ENCODE measurements at regions not wholly inside any gene's neighbourhood (a gene's known extent, or its start where the extent isn't known, plus 50 kb on each side); places are given as distances from the start of the nearest gene placed in this dataset.

DNA sequence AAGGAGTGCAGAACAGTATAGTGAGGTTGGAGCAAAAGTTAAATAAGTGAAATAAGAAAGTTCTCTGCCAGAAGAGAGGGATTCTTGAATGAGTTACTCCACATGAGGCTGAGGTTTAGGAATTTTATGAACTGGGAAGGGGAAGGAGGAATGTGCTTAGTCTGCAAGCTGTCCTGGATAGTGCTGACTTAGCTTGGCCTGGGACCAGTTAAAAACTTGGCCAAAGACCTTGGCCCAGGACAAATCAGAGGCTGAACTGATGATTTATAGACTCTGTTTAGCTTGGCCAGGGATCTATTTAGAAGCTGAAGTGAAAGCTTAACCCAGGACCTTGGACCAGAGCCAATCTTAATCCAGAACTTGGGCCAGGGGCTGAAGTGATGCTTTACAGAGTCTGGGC lies 244.4 kb upstream of the RBMY1B start:
- Histone ChIP-seq H3K4me3 (ENCODE audit: low read length in 2 of 2) (no peak overlapping the region), H3K27ac (ENCODE audit: low read length) (no peak overlapping the region), H3K27me3 (ENCODE audit: control insufficient read depth in 1 of 2, insufficient read depth in 2 of 2, low read length in 2 of 2) (no peaks in the 10 kb centered on the region), H3K9me3 (ENCODE audit: control insufficient read depth in 2 of 2, low read length in 2 of 2) (no peaks in the 10 kb centered on the region), H3K4me1 (ENCODE audit: control insufficient read depth, insufficient read depth, low read length) (no peaks in the 10 kb centered on the region), H3K36me3 (ENCODE audit: control insufficient read depth in 2 of 2, insufficient read depth in 2 of 2, low read length in 2 of 2) (no peaks in the 10 kb centered on the region), H3K9ac (ENCODE audit: low read length in 2 of 2) (no peak overlapping the region)

GRCh38 chrY:21267164-21267563 lies 244.0 kb upstream of the RBMY1B start:
- H3K27ac ChIP-seq (ENCODE audit: low read length), result no peak overlapping the region
- no peaks in the 10 kb centered on the region for H3K9me3 ChIP-seq (ENCODE audit: control insufficient read depth in 2 of 2, low read length in 2 of 2)
- no peak overlapping the region for H3K4me3 ChIP-seq (ENCODE audit: low read length in 2 of 2)
- H3K4me1 ChIP-seq (ENCODE audit: control insufficient read depth, insufficient read depth, low read length), result no peaks in the 10 kb centered on the region
- H3K27me3 ChIP-seq (ENCODE audit: control insufficient read depth in 1 of 2, insufficient read depth in 2 of 2, low read length in 2 of 2), result no peaks in the 10 kb centered on the region
- no peaks in the 10 kb centered on the region for H3K36me3 ChIP-seq (ENCODE audit: control insufficient read depth in 2 of 2, insufficient read depth in 2 of 2, low read length in 2 of 2)
- no peak overlapping the region for H3K9ac ChIP-seq (ENCODE audit: low read length in 2 of 2)

DNA sequence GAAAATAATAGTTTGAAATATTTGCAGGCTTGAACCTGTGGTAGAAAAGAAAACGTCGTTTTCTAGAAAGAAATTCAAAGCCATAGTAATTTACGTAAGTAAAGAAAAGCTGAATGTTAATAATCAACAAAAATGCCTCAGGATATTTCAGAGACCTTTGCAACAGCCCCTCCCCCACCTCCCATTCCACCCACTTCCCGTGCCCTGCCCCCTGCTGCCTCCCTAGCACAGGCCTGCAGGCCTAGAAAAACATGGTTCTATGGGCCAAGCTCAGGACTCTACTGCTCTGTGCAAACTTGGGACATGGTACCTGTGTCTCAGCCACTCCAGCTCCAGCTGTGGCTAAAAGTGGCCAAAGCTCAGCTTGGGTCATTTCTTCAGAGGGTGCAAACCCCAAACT lies 223.4 kb upstream of the RBMY1B start:
- H3K9me3 ChIP-seq (ENCODE audit: control insufficient read depth in 2 of 2, low read length in 2 of 2), result no peaks in the 10 kb centered on the region
- H3K9ac ChIP-seq (ENCODE audit: low read length in 2 of 2), result no peak overlapping the region
- no peak overlapping the region for H3K27ac ChIP-seq (ENCODE audit: low read length)
- no peaks in the 10 kb centered on the region for H3K36me3 ChIP-seq (ENCODE audit: control insufficient read depth in 2 of 2, insufficient read depth in 2 of 2, low read length in 2 of 2)
- no peak overlapping the region for H3K4me3 ChIP-seq (ENCODE audit: low read length in 2 of 2)
- H3K27me3 ChIP-seq (ENCODE audit: control insufficient read depth in 1 of 2, insufficient read depth in 2 of 2, low read length in 2 of 2), result no peaks in the 10 kb centered on the region
- no peaks in the 10 kb centered on the region for H3K4me1 ChIP-seq (ENCODE audit: control insufficient read depth, insufficient read depth, low read length)

DNA sequence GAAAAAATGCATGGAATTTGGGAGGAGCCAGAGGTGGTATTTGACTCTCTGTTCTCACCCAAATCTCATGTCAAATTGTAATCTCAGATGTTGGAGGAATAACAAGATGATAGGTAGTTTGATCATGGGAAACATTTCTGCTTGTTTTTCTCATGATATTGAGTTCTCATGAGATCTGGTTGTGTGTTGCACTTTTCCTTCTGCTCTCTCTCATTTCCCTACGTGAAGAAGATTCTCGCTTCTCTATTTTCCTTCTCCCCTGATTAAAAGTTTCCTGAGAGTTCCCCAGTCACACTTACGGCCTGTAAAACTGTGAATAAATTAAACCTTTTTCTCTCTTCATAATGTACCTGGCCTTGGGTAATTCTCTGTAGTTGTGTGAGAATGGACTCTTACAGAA lies 222.2 kb upstream of the RBMY1B start:
- Histone ChIP-seq H3K4me3 (ENCODE audit: low read length in 2 of 2) (no peak overlapping the region), H3K9me3 (ENCODE audit: control insufficient read depth in 2 of 2, low read length in 2 of 2) (no peaks in the 10 kb centered on the region), H3K4me1 (ENCODE audit: control insufficient read depth, insufficient read depth, low read length) (no peaks in the 10 kb centered on the region), H3K36me3 (ENCODE audit: control insufficient read depth in 2 of 2, insufficient read depth in 2 of 2, low read length in 2 of 2) (no peaks in the 10 kb centered on the region), H3K27ac (ENCODE audit: low read length) (no peak overlapping the region), H3K9ac (ENCODE audit: low read length in 2 of 2) (no peak overlapping the region), H3K27me3 (ENCODE audit: control insufficient read depth in 1 of 2, insufficient read depth in 2 of 2, low read length in 2 of 2) (no peaks in the 10 kb centered on the region)

GRCh38 chrY:21295206-21295605 lies 215.9 kb upstream of the RBMY1B start:
- Histone ChIP-seq H3K36me3 (ENCODE audit: control insufficient read depth in 2 of 2, insufficient read depth in 2 of 2, low read length in 2 of 2) (no peaks in the 10 kb centered on the region), H3K9ac (ENCODE audit: low read length in 2 of 2) (no peak overlapping the region), H3K4me1 (ENCODE audit: control insufficient read depth, insufficient read depth, low read length) (no peaks in the 10 kb centered on the region), H3K9me3 (ENCODE audit: control insufficient read depth in 2 of 2, low read length in 2 of 2) (no peaks in the 10 kb centered on the region), H3K4me3 (ENCODE audit: low read length in 2 of 2) (no peak overlapping the region), H3K27ac (ENCODE audit: low read length) (no peak overlapping the region), H3K27me3 (ENCODE audit: control insufficient read depth in 1 of 2, insufficient read depth in 2 of 2, low read length in 2 of 2) (no peaks in the 10 kb centered on the region)

DNA sequence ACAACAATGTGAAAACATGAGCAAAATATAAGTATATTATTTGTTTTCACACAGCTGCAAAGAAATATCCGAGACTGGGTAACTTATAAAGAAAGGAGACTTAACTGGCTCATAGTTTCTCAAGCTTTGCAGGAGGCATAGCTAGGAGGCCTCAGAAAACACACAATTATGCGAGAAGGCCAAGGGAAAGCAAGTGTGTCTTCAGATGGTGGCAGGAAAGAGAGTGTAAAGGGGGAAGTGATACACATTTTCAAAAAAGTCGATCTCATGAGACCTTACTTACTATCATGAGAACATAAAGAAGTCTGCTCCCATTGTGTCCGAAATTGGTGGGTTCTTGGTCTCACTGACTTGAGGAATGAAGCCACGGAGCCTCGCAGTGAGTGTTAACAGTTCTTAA lies 208.9 kb upstream of the RBMY1B start:
- no peak overlapping the region for H3K27ac ChIP-seq (ENCODE audit: low read length)
- H3K4me3 ChIP-seq (ENCODE audit: low read length in 2 of 2), result no peak overlapping the region
- no peaks in the 10 kb centered on the region for H3K4me1 ChIP-seq (ENCODE audit: control insufficient read depth, insufficient read depth, low read length)
- no peaks in the 10 kb centered on the region for H3K9me3 ChIP-seq (ENCODE audit: control insufficient read depth in 2 of 2, low read length in 2 of 2)
- H3K9ac ChIP-seq (ENCODE audit: low read length in 2 of 2), result no peak overlapping the region
- no peaks in the 10 kb centered on the region for H3K27me3 ChIP-seq (ENCODE audit: control insufficient read depth in 1 of 2, insufficient read depth in 2 of 2, low read length in 2 of 2)
- no peaks in the 10 kb centered on the region for H3K36me3 ChIP-seq (ENCODE audit: control insufficient read depth in 2 of 2, insufficient read depth in 2 of 2, low read length in 2 of 2)

DNA sequence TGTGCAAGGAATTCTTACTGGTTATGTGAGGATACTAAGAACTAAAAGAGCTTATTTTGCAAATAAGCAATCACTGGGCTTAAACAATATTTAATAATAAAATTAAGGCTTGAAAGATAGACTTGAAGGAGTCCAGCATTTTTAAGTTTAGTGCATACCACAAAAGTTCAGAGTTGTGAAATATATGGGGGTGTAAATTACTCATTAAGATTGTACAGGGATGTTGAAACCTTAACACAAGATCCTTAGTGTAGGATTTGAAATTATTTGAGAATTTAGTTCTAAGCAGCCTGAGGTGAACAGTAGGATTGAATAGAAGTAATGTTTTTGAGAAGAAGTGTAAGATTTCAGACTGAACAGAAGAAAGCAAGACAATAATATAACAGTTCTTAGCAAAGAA lies 195.8 kb upstream of the RBMY1B start:
- H3K27me3 ChIP-seq (ENCODE audit: control insufficient read depth in 1 of 2, insufficient read depth in 2 of 2, low read length in 2 of 2), result no peaks in the 10 kb centered on the region
- H3K4me3 ChIP-seq (ENCODE audit: low read length in 2 of 2), result no peak overlapping the region
- H3K27ac ChIP-seq (ENCODE audit: low read length), result no peak overlapping the region
- no peaks in the 10 kb centered on the region for H3K9me3 ChIP-seq (ENCODE audit: control insufficient read depth in 2 of 2, low read length in 2 of 2)
- H3K4me1 ChIP-seq (ENCODE audit: control insufficient read depth, insufficient read depth, low read length), result no peaks in the 10 kb centered on the region
- H3K36me3 ChIP-seq (ENCODE audit: control insufficient read depth in 2 of 2, insufficient read depth in 2 of 2, low read length in 2 of 2), result no peaks in the 10 kb centered on the region
- no peak overlapping the region for H3K9ac ChIP-seq (ENCODE audit: low read length in 2 of 2)

Data from stomach smooth muscle (tissue), 2 donors.